H1 (cell line): ENCODE measurements at regions not wholly inside any gene's neighbourhood (a gene's known extent, or its start where the extent isn't known, plus 50 kb on each side); places are given as distances from the start of the nearest gene placed in this dataset.

Experiments
- CTCF ChIA-PET: fragments of 300-600 bp; sonication (Branson Sonifier 250); formaldehyde crosslinking; loops from one replicate; lab custom pipeline; 2021; ENCODE audit not compliant: partially characterized antibody; lab: Charles Lee
- POLR2A ChIA-PET: fragments of 300-600 bp; sonication (Branson Sonifier 250); formaldehyde crosslinking; loops from one replicate; lab custom pipeline; 2021; ENCODE audit warnings: inconsistent platforms; ENCODE audit not compliant: partially characterized antibody; lab: Charles Lee
- DNase-seq, 2 experiments: peaks; one replicate each; pipeline versions ENCODE4 v3.0.0 to v3.0.0-alpha.2; 2010 to 2022; ENCODE audit warnings: low spot score in 2 of 2, low read depth in 1 of 2, mixed read lengths in 1 of 2
- FAIRE-seq: peaks from 2 replicates; lab custom pipeline; 2011; peaks lifted over from hg19 to GRCh38; lab: Jason Lieb, UNC
- H2AFZ ChIP-seq: 2 replicates; pipeline ENCODE4 v1.8.1; 2012; ENCODE audit warnings: low read length, inconsistent platforms
- H2AK5ac ChIP-seq: 2 replicates; pipeline ENCODE4 v1.6.1; 2013; ENCODE audit warnings: low read depth, low read length
- H2BK120ac ChIP-seq: replicated peaks from 2 replicates; pipeline ENCODE3; 2013; ENCODE audit warnings: low read depth, low read length, inconsistent platforms
- H2BK12ac ChIP-seq: 2 replicates; pipeline ENCODE4 v1.6.1; 2013; ENCODE audit warnings: low read depth, low read length
- H2BK15ac ChIP-seq: 2 replicates; pipeline ENCODE4 v1.6.1; 2013; ENCODE audit warnings: low read length
- H2BK20ac ChIP-seq: 2 replicates; pipeline ENCODE4 v1.6.1; 2013; ENCODE audit warnings: low read length
- H2BK5ac ChIP-seq: 2 replicates; pipeline ENCODE4 v1.6.1; 2013; ENCODE audit warnings: low read depth, low read length
- H3K14ac ChIP-seq: 2 replicates; pipeline ENCODE4 v1.6.1; 2013; ENCODE audit warnings: inconsistent platforms; ENCODE audit not compliant: insufficient read length
- H3K18ac ChIP-seq: 2 replicates; pipeline ENCODE4 v1.6.1; 2013; ENCODE audit warnings: low read length; ENCODE audit errors: extremely low read depth
- H3K23ac ChIP-seq: 2 replicates; pipeline ENCODE4 v1.6.1; 2013; ENCODE audit warnings: inconsistent platforms; ENCODE audit not compliant: insufficient read length
- H3K23me2 ChIP-seq: 2 replicates; pipeline ENCODE4 v1.6.1; 2013; ENCODE audit warnings: low read depth, low read length
- H3K27ac ChIP-seq: 2 replicates; pipeline ENCODE4 v1.6.1; 2011; ENCODE audit warnings: low read depth, low read length, inconsistent platforms
- H3K27me3 ChIP-seq, 4 experiments: replicated peaks in 1 of 4; 1 replicate in 1 of 4; 2 replicates in 3 of 4; pipeline versions ENCODE4 v1.6.1 to v1.8.1; 2011 to 2013; ENCODE audit warnings: low read length in 3 of 4, mild to moderate bottlenecking in 3 of 4, inconsistent platforms in 2 of 4, mixed read lengths in 2 of 4, moderate library complexity in 1 of 4; ENCODE audit not compliant: control insufficient read depth in 3 of 4, insufficient read depth in 3 of 4; ENCODE audit errors: extremely low read depth in 1 of 4
- H3K36me3 ChIP-seq, 4 experiments: 2 replicates each; pipeline versions ENCODE4 v1.6.1 to v1.8.1; 2011 to 2013; ENCODE audit warnings: mild to moderate bottlenecking in 4 of 4, low read length in 3 of 4, moderate library complexity in 2 of 4, control low read depth in 1 of 4, inconsistent platforms in 1 of 4; ENCODE audit not compliant: insufficient read depth in 4 of 4, control insufficient read depth in 2 of 4
- H3K4ac ChIP-seq: replicated peaks from 2 replicates; pipeline ENCODE3; 2013; ENCODE audit warnings: low read length, low read depth, mixed read lengths, inconsistent platforms; ENCODE audit not compliant: insufficient read length
- H3K4me1 ChIP-seq, 4 experiments: replicated peaks in 1 of 4; 1 replicate in 1 of 4; 2 replicates in 3 of 4; pipeline versions ENCODE4 v1.6.1 to v1.8.1; 2011 to 2013; ENCODE audit warnings: low read length in 3 of 4, inconsistent platforms in 2 of 4, mixed read lengths in 1 of 4; ENCODE audit not compliant: insufficient read depth in 4 of 4, control insufficient read depth in 3 of 4
- H3K4me2 ChIP-seq, 2 experiments: 2 replicates each; pipeline versions ENCODE4 v1.6.1 to v1.8.1; 2011 to 2013; ENCODE audit warnings: low read depth in 2 of 2, low read length in 2 of 2, control low read depth in 1 of 2, inconsistent platforms in 1 of 2, mild to moderate bottlenecking in 1 of 2; ENCODE audit not compliant: insufficient read depth in 1 of 2
- H3K4me3 ChIP-seq, 4 experiments: fragments of 200-600, 300-600 bp in 1 of 4; sonication (generic), shearing (Covaris generic), sonication (Bioruptor Twin) in 1 of 4; 2 replicates each; pipeline versions ENCODE4 v1.5.1 to v1.8.1; 2011 to 2016; ENCODE audit warnings: low read length in 4 of 4, low read depth in 3 of 4, control low read depth in 2 of 4, inconsistent platforms in 2 of 4, mild to moderate bottlenecking in 2 of 4, mixed read lengths in 1 of 4, moderate library complexity in 1 of 4; ENCODE audit not compliant: insufficient read depth in 2 of 4; ENCODE audit errors: extremely low read depth in 1 of 4
- H3K56ac ChIP-seq: replicated peaks from 2 replicates; pipeline ENCODE3; 2013; ENCODE audit warnings: low read depth, mild to moderate bottlenecking, mixed read lengths, low read length, inconsistent platforms; ENCODE audit not compliant: insufficient read length
- H3K79me1 ChIP-seq: 2 replicates; pipeline ENCODE4 v1.6.1; 2013; ENCODE audit warnings: low read depth, low read length, control low read depth
- H3K79me2 ChIP-seq, 2 experiments: 2 replicates each; pipeline versions ENCODE4 v1.6.1 to v1.8.1; 2012 to 2013; ENCODE audit warnings: low read length in 2 of 2, mild to moderate bottlenecking in 2 of 2, inconsistent platforms in 1 of 2; ENCODE audit not compliant: insufficient read depth in 2 of 2, control insufficient read depth in 1 of 2
- H3K9ac ChIP-seq, 4 experiments: replicated peaks in 1 of 4; 1 replicate in 1 of 4; 2 replicates in 3 of 4; pipeline versions ENCODE4 v1.6.1 to v1.8.1; 2011 to 2013; ENCODE audit warnings: low read depth in 3 of 4, low read length in 3 of 4, control low read depth in 2 of 4, mild to moderate bottlenecking in 2 of 4, moderate library complexity in 2 of 4, inconsistent platforms in 1 of 4; ENCODE audit errors: extremely low read depth in 1 of 4
- H3K9me3 ChIP-seq, 2 experiments: 2 replicates each; pipeline versions ENCODE4 v1.6.1 to v1.8.1; 2012 to 2013; ENCODE audit warnings: mild to moderate bottlenecking in 2 of 2, moderate library complexity in 2 of 2, control low read depth in 1 of 2, inconsistent platforms in 1 of 2, low read depth in 1 of 2, low read length in 1 of 2, mixed read lengths in 1 of 2; ENCODE audit not compliant: insufficient read depth in 2 of 2
- H4K20me1 ChIP-seq, 2 experiments: replicated peaks in 1 of 2; 2 replicates each; pipeline versions ENCODE3 to v1.8.1; 2011 to 2013; ENCODE audit warnings: inconsistent platforms in 2 of 2, low read length in 2 of 2, mild to moderate bottlenecking in 1 of 2; ENCODE audit not compliant: insufficient read depth in 2 of 2, control insufficient read depth in 1 of 2
- H4K5ac ChIP-seq: 2 replicates; pipeline ENCODE4 v1.6.1; 2013; ENCODE audit warnings: low read length, low read depth, mixed read lengths, inconsistent platforms; ENCODE audit not compliant: insufficient read length
- H4K8ac ChIP-seq: 2 replicates; pipeline ENCODE4 v1.8.0; 2013; ENCODE audit warnings: mild to moderate bottlenecking, moderate library complexity, low read length, inconsistent platforms; ENCODE audit not compliant: insufficient read depth; ENCODE audit errors: extremely low read depth
- H4K91ac ChIP-seq: replicated peaks from 2 replicates; pipeline ENCODE3; 2013; ENCODE audit warnings: low read length, mixed read lengths, inconsistent platforms; ENCODE audit not compliant: insufficient read length
- RAD21 ChIP-seq, 2 experiments: IDR thresholded peaks in 1 of 2; conservative IDR thresholded peaks in 1 of 2; 2 replicates each; pipeline ENCODE4 v1.6.1; 2011; ENCODE audit warnings: low read depth in 2 of 2, low read length in 2 of 2, improper control_type of control experiment in 1 of 2, inconsistent platforms in 1 of 2, mild to moderate bottlenecking in 1 of 2, moderate library complexity in 1 of 2
- SIX5 ChIP-seq: IDR thresholded peaks from 2 replicates; pipeline ENCODE4 v1.6.1; 2011; ENCODE audit warnings: mild to moderate bottlenecking, low read depth, low read length
- SP4 ChIP-seq: IDR thresholded peaks from 2 replicates; pipeline ENCODE4 v1.6.1; 2012; ENCODE audit warnings: low read length, inconsistent platforms
- USF2 ChIP-seq: IDR thresholded peaks from 2 replicates; pipeline ENCODE4 v1.6.1; 2011; ENCODE audit warnings: low read length, improper control_type of control experiment
- WGBS, 2 experiments: shearing (Covaris generic) in 1 of 2; methylation state at CpG; one replicate each; pipeline versions ENCODE4 v1.1.6 to v1.1.7; 2013 to 2015; ENCODE audit warnings: low lambda C conversion rate in 2 of 2, mixed read lengths in 2 of 2, inconsistent platforms in 1 of 2, low coverage in 1 of 2, missing lambda C conversion rate in 1 of 2; ENCODE audit not compliant: insufficient replicate concordance in 2 of 2, insufficient coverage in 1 of 2, insufficient read length in 1 of 2; ENCODE audit errors: extremely low coverage in 1 of 2, missing lambda C conversion rate in 1 of 2; 5-methylcytosine and 5-hydroxymethylcytosine counted together
- TF ChIP-seq, protein P1 (sequence below), 3 experiments: IDR thresholded peaks; 1 replicate in 2 of 3; 2 replicates in 1 of 3; pipeline versions ENCODE4 v1.5.1 to v1.6.1; 2011; ENCODE audit warnings: low read length in 3 of 3, mild to moderate bottlenecking in 3 of 3, inconsistent platforms in 2 of 3, low read depth in 1 of 3, moderate library complexity in 1 of 3; ENCODE audit not compliant: insufficient read depth in 1 of 3; ENCODE audit errors: control extremely low read depth in 1 of 3
- TF ChIP-seq, protein P2 (sequence below): IDR thresholded peaks from 2 replicates; pipeline ENCODE4 v1.6.1; 2011; ENCODE audit warnings: low read depth, mild to moderate bottlenecking, low read length; ENCODE audit not compliant: insufficient read depth

GRCh38 chr3:163043074-163043473 lies 1546.5 kb downstream of the OTOL1 start:
- Histone ChIP-seq H3K27me3 (no peaks in the 10 kb centered on the region), H2BK20ac (no peak overlapping the region)
- POLR2A ChIA-PET, result no interaction called here
- TF ChIP-seq, protein P1, sequence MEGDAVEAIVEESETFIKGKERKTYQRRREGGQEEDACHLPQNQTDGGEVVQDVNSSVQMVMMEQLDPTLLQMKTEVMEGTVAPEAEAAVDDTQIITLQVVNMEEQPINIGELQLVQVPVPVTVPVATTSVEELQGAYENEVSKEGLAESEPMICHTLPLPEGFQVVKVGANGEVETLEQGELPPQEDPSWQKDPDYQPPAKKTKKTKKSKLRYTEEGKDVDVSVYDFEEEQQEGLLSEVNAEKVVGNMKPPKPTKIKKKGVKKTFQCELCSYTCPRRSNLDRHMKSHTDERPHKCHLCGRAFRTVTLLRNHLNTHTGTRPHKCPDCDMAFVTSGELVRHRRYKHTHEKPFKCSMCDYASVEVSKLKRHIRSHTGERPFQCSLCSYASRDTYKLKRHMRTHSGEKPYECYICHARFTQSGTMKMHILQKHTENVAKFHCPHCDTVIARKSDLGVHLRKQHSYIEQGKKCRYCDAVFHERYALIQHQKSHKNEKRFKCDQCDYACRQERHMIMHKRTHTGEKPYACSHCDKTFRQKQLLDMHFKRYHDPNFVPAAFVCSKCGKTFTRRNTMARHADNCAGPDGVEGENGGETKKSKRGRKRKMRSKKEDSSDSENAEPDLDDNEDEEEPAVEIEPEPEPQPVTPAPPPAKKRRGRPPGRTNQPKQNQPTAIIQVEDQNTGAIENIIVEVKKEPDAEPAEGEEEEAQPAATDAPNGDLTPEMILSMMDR (IDR thresholded peaks at IDR 0.05; ENCODE audit: control extremely low read depth in 1 of 3, insufficient read depth in 1 of 3, low read depth in 1 of 3, low read length in 3 of 3), result peak; percentile 36 to 54 (median 47)
- no peak for TF ChIP-seq SP4
- TF ChIP-seq, protein P2, sequence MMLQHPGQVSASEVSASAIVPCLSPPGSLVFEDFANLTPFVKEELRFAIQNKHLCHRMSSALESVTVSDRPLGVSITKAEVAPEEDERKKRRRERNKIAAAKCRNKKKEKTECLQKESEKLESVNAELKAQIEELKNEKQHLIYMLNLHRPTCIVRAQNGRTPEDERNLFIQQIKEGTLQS, result no peak
- peak; percentile 66 to 73 for TF ChIP-seq RAD21 (IDR thresholded peaks at IDR 0.05 in 1 of 2, conservative IDR thresholded peaks at IDR 0.05 in 1 of 2; ENCODE audit: low read depth in 2 of 2, low read length in 2 of 2)
- TF ChIP-seq SIX5, result no peak
- no peak for TF ChIP-seq USF2
- TF ChIP-seq, all 59 proteins: peak for 2
- no peak overlapping the region for H3K18ac ChIP-seq
- no peak overlapping the region for H2BK15ac ChIP-seq
- H3K14ac ChIP-seq, result no peak overlapping the region
- FAIRE-seq (no peak), DNase-seq (no peak)
- H3K36me3 ChIP-seq, result no peaks in the 10 kb centered on the region; a peak in 1 of 8 replicates
- no peak overlapping the region for H2BK120ac ChIP-seq
- H3K79me2 ChIP-seq, result no peaks in the 10 kb centered on the region
- H2AK5ac ChIP-seq, result no peak overlapping the region
- H3K9me3 ChIP-seq, result peaks cover 0 to 7% of the 10 kb centered on the region in 2 experiments; a peak in 1 of 4 replicates
- H3K23ac ChIP-seq, result no peak overlapping the region
- H3K4me2 ChIP-seq, result no peak overlapping the region
- peak overlapping the region; percentile 39; the same call in 1 of the 2 replicates for H2BK12ac ChIP-seq
- no peak overlapping the region for H4K5ac ChIP-seq
- H3K4me1 ChIP-seq, result no peaks in the 10 kb centered on the region
- H3K79me1 ChIP-seq, result no peaks in the 10 kb centered on the region
- no peak overlapping the region for H3K4me3 ChIP-seq
- H4K8ac ChIP-seq, result no peak overlapping the region
- H3K27ac ChIP-seq, result no peak overlapping the region
- no peaks in the 10 kb centered on the region for H4K20me1 ChIP-seq
- no peak overlapping the region for H3K9ac ChIP-seq
- H2AFZ ChIP-seq, result no peak overlapping the region
- no peak overlapping the region for H3K56ac ChIP-seq
- no peak overlapping the region for H2BK5ac ChIP-seq
- no peak overlapping the region for H3K4ac ChIP-seq
- no peaks in the 10 kb centered on the region for H3K23me2 ChIP-seq
- no peak overlapping the region for H4K91ac ChIP-seq
- WGBS, 2 experiments, result 37% methylated on average over 3 of the region's 3 CpGs; no CpG with 5 or more reads in 1 of the 2 experiments
- CTCF ChIA-PET, result interaction anchor here (0.5 kb wide), 1 partner anchor 283 kb away, joined by 4 read pairs; no protein-coding TSS in a partner anchor
